ENCODE measurements at regions not wholly inside any gene's neighbourhood (a gene's known extent, or its start where the extent isn't known, plus 50 kb on each side); places are given as distances from the start of the nearest gene placed in this dataset.

DNA sequence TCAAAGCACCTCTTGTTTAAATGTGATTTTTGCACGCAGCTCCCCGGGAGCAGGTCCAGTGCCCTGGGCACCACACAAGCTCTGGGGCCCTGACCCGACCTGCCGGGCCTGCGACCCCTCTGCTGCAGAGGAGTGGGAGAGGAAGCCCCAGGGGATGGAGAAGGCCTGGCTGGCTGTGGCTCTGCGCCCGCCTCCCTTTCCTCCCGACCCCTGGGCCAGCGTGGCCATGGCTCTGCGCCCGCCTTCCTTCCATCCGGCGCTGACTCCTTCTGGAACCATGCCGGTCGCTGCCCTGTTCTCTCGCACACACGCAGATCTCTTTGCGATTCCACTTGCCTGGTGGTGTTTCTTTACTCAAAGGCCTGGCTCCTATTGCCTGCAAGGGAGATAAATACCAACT lies 166.5 kb upstream of the SALL3 start:
- no peak for DNase-seq
- H3K27ac ChIP-seq (ENCODE audit: low read length), result no peak overlapping the region
- H3K9ac ChIP-seq (ENCODE audit: low read depth, low read length), result no peak overlapping the region
- no peak overlapping the region for H2AFZ ChIP-seq (ENCODE audit: low read depth, low read length)
- no peaks in the 10 kb centered on the region for H3K27me3 ChIP-seq (ENCODE audit: insufficient read depth, low read length, poor library complexity)
- no peaks in the 10 kb centered on the region for H3K79me2 ChIP-seq (ENCODE audit: insufficient read depth, low read length)
- H3K4me3 ChIP-seq (ENCODE audit: low read depth in 1 of 2, low read length in 2 of 2), result no peak overlapping the region
- no peaks in the 10 kb centered on the region for H3K4me1 ChIP-seq (ENCODE audit: insufficient read depth, low read length)
- H3K9me3 ChIP-seq (ENCODE audit: insufficient read depth, low read length, severe bottlenecking), result peaks cover 6% of the 10 kb centered on the region
- no peak for TF ChIP-seq EZH2 (IDR thresholded peaks at IDR 0.05; ENCODE audit: borderline replicate concordance, low read depth, low read length, severe bottlenecking)
- TF ChIP-seq, protein P1, sequence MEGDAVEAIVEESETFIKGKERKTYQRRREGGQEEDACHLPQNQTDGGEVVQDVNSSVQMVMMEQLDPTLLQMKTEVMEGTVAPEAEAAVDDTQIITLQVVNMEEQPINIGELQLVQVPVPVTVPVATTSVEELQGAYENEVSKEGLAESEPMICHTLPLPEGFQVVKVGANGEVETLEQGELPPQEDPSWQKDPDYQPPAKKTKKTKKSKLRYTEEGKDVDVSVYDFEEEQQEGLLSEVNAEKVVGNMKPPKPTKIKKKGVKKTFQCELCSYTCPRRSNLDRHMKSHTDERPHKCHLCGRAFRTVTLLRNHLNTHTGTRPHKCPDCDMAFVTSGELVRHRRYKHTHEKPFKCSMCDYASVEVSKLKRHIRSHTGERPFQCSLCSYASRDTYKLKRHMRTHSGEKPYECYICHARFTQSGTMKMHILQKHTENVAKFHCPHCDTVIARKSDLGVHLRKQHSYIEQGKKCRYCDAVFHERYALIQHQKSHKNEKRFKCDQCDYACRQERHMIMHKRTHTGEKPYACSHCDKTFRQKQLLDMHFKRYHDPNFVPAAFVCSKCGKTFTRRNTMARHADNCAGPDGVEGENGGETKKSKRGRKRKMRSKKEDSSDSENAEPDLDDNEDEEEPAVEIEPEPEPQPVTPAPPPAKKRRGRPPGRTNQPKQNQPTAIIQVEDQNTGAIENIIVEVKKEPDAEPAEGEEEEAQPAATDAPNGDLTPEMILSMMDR (IDR thresholded peaks at IDR 0.05; ENCODE audit: borderline replicate concordance, extremely low read depth, low read length, poor library complexity, severe bottlenecking), result no peak
- H3K36me3 ChIP-seq (ENCODE audit: insufficient read depth, low read length), result no peaks in the 10 kb centered on the region
- no peak for ATAC-seq (ENCODE audit: insufficient read depth, low read depth)
- no peak overlapping the region for H3K4me2 ChIP-seq (ENCODE audit: insufficient read depth, low read length)
- peaks cover 3% of the 10 kb centered on the region; the same call in 1 of the 2 replicates for H4K20me1 ChIP-seq (ENCODE audit: insufficient read depth, low read length)

DNA sequence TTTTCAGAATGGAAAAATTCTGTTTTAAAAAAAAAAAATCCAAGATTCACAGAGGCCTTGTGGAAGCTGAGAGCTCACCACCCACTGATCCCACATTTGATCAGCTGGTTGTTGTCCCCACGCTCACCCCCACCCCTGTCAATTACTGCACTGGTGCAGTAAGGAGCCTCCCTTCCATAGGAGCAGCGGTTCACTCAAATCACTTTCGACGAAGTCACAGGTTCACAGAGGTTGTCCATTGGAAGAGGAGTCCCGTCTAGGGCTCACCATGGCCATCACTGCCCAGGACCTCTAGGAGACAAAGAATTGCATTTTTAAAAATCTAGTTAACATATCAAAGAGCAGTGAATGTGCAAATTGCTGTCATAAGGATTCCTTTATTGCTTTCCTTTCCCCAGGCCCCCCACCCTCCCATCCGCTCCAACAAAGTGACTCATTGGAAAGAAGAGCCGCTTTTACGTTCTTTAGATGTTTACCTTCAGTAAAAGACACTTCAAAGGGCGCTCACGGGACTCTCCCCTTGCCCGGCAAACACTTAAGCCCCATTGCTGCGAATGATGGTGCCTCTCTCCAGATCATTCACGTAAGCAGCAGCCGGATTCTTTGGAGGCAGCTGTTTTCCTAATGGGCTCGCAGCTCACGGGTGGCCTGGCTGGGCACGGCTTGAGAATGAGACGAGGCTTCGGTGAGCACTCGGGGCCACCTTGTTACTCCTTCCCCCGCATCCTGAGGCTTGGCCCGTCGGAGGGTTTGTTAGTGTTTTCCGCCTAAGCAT lies 165.5 kb upstream of the SALL3 start:
- Histone ChIP-seq H3K27me3 (ENCODE audit: insufficient read depth, low read length, poor library complexity) (no peaks in the 10 kb centered on the region), H3K4me3 (ENCODE audit: low read depth in 1 of 2, low read length in 2 of 2) (no peak overlapping the region), H3K36me3 (ENCODE audit: insufficient read depth, low read length) (no peaks in the 10 kb centered on the region), H2AFZ (ENCODE audit: low read depth, low read length) (no peak overlapping the region), H4K20me1 (ENCODE audit: insufficient read depth, low read length) (peaks cover 3% of the 10 kb centered on the region; the same call in 1 of the 2 replicates), H3K9me3 (ENCODE audit: insufficient read depth, low read length, severe bottlenecking) (peaks cover 6% of the 10 kb centered on the region), H3K9ac (ENCODE audit: low read depth, low read length) (no peak overlapping the region), H3K27ac (ENCODE audit: low read length) (no peak overlapping the region), H3K4me1 (ENCODE audit: insufficient read depth, low read length) (no peaks in the 10 kb centered on the region), H3K79me2 (ENCODE audit: insufficient read depth, low read length) (no peaks in the 10 kb centered on the region), H3K4me2 (ENCODE audit: insufficient read depth, low read length) (no peak overlapping the region)
- DNase-seq (no peak), ATAC-seq (ENCODE audit: insufficient read depth, low read depth) (no peak)
- TF ChIP-seq, protein P1 (IDR thresholded peaks at IDR 0.05; ENCODE audit: borderline replicate concordance, extremely low read depth, low read length, poor library complexity, severe bottlenecking), result no peak
- TF ChIP-seq EZH2 (IDR thresholded peaks at IDR 0.05; ENCODE audit: borderline replicate concordance, low read depth, low read length, severe bottlenecking), result no peak

DNA sequence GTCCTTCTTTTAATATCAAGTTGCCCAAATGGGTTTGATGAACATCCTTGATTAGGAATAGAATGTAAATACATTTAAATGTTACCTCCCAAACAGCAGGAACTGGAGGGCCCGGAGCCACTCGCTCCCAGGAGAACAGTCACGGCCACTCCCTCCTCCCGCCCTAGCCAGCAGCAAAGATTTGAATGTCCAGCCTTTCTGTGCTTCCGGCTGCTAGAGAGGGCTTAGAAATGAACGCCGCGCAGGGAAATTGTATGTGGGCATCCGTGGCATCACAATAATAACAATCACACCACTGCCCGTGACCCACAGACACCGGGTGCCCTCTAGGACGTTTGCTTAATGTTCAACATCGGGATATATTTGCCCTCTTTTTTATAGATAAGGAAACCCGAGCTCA lies 164.9 kb upstream of the SALL3 start:
- Histone ChIP-seq H3K27me3 (ENCODE audit: insufficient read depth, low read length, poor library complexity) (no peaks in the 10 kb centered on the region), H3K4me2 (ENCODE audit: insufficient read depth, low read length) (no peak overlapping the region), H3K9me3 (ENCODE audit: insufficient read depth, low read length, severe bottlenecking) (peaks cover 4% of the 10 kb centered on the region), H3K4me1 (ENCODE audit: insufficient read depth, low read length) (no peaks in the 10 kb centered on the region), H2AFZ (ENCODE audit: low read depth, low read length) (no peak overlapping the region), H3K79me2 (ENCODE audit: insufficient read depth, low read length) (no peaks in the 10 kb centered on the region), H3K27ac (ENCODE audit: low read length) (no peak overlapping the region), H3K9ac (ENCODE audit: low read depth, low read length) (no peak overlapping the region), H3K4me3 (ENCODE audit: low read depth in 1 of 2, low read length in 2 of 2) (no peak overlapping the region), H4K20me1 (ENCODE audit: insufficient read depth, low read length) (peaks cover 3% of the 10 kb centered on the region; the same call in 1 of the 2 replicates), H3K36me3 (ENCODE audit: insufficient read depth, low read length) (no peaks in the 10 kb centered on the region)
- no peak for ATAC-seq (ENCODE audit: insufficient read depth, low read depth)
- no peak for DNase-seq
- TF ChIP-seq, protein P1 (IDR thresholded peaks at IDR 0.05; ENCODE audit: borderline replicate concordance, extremely low read depth, low read length, poor library complexity, severe bottlenecking), result no peak
- TF ChIP-seq EZH2 (IDR thresholded peaks at IDR 0.05; ENCODE audit: borderline replicate concordance, low read depth, low read length, severe bottlenecking), result no peak

Data from DND-41 (cell line).